H54 (cell line): ENCODE measurements at regions not wholly inside any gene's neighbourhood (a gene's known extent, or its start where the extent isn't known, plus 50 kb on each side); places are given as distances from the start of the nearest gene placed in this dataset.
"Not testable (repeated sequence)": the region's sequence is repeated elsewhere in the genome, so short reads cannot be mapped to it uniquely, and the experiment has no call there.

Source experiments
- DNase-seq: peaks from one replicate; pipeline ENCODE4 v3.0.0; 2011; ENCODE audit warnings: low spot score, mixed read lengths; ENCODE audit not compliant: insufficient read length
- FAIRE-seq: peaks from 3 replicates; lab custom pipeline; 2011; peaks lifted over from hg19 to GRCh38; lab: Jason Lieb, UNC
- POLR2A ChIP-seq: IDR thresholded peaks from 2 replicates; pipeline ENCODE4 v1.6.1; 2011; ENCODE audit warnings: low read depth, mild to moderate bottlenecking, low read length

GRCh38 chr14:104392396-104393198, 187.0 kb upstream of the C14orf180 start:
- no peak for DNase-seq
- no peak for TF ChIP-seq POLR2A
- FAIRE-seq = no peak

- no peak for FAIRE-seq
- TF ChIP-seq POLR2A = no peak
- DNase-seq = no peak
Observed at GRCh38 chr14:104393199-104393897, 186.2 kb upstream of the C14orf180 start.

GRCh38 chr14:104393898-104394381, 185.6 kb upstream of the C14orf180 start:
- DNase-seq (no peak), FAIRE-seq (no peak)
- TF ChIP-seq POLR2A = no peak

GRCh38 chr14:104394409-104394851, 185.1 kb upstream of the C14orf180 start:
- DNase-seq = no peak
- TF ChIP-seq POLR2A = no peak
- FAIRE-seq = no peak

GRCh38 chr14:104395276-104395675, 184.3 kb upstream of the C14orf180 start:
- no peak for TF ChIP-seq POLR2A
- DNase-seq = no peak
- no peak for FAIRE-seq

- no peak for DNase-seq
- TF ChIP-seq POLR2A = no peak
- FAIRE-seq = no peak
Observed at GRCh38 chr14:104395941-104396681, 183.5 kb upstream of the C14orf180 start.

- no peak for TF ChIP-seq POLR2A
- DNase-seq = no peak
- no peak for FAIRE-seq
Observed at GRCh38 chr14:104396682-104397470, 182.7 kb upstream of the C14orf180 start.

- FAIRE-seq = no peak
- no peak for DNase-seq
- TF ChIP-seq POLR2A = no peak
Observed at GRCh38 chr14:104397956-104398355, 181.6 kb upstream of the C14orf180 start.

GRCh38 chr14:104398656-104399055, 180.9 kb upstream of the C14orf180 start:
- no peak for FAIRE-seq
- DNase-seq = no peak
- no peak for TF ChIP-seq POLR2A

- DNase-seq (no peak), FAIRE-seq (no peak)
- no peak for TF ChIP-seq POLR2A
Observed at GRCh38 chr14:104399432-104400155, 180.0 kb upstream of the C14orf180 start.

- no peak for FAIRE-seq
- no peak for TF ChIP-seq POLR2A
- no peak for DNase-seq
Observed at GRCh38 chr14:104400355-104400754, 179.2 kb upstream of the C14orf180 start.

GRCh38 chr14:104401785-104402184, 177.8 kb upstream of the C14orf180 start:
- FAIRE-seq = no peak

GRCh38 chr14:104402303-104402702, 177.3 kb upstream of the C14orf180 start:
- not testable (repeated sequence) for FAIRE-seq

More at GRCh38 chr14:104401785-104402184, 177.8 kb upstream of the C14orf180 start:
- no peak for TF ChIP-seq POLR2A
- DNase-seq = no peak

More at GRCh38 chr14:104402303-104402702, 177.3 kb upstream of the C14orf180 start:
- not testable (repeated sequence) for DNase-seq
